ENCODE measurements at regions not wholly inside any gene's neighbourhood (a gene's known extent, or its start where the extent isn't known, plus 50 kb on each side); places are given as distances from the start of the nearest gene placed in this dataset.

DNA sequence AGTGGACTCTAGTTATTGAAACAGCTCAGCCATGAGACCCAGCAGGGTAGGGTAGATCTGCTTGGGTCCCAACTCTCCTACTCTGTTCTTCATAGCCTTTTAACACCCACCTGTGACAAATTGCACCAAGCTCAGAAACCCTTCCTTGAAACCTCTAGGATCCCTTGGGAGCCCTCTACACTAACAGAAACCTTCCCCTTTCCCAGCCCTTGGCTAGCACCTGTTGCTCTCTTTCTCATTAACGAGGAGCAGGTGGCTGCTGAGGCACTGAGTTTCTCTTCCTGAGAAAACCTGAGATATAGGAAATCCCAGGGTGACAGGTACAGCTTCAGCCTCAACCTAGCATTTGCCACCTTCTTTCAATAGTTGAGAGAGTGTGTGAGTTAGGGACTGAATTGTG is 88.3 kb upstream of the CLSTN2 start:
- no peak for TF ChIP-seq POLR2A (conservative IDR thresholded peaks at IDR 0.05)
- no peak for TF ChIP-seq SMC3 (conservative IDR thresholded peaks at IDR 0.05; ENCODE audit: insufficient read depth, low read depth, low read length)
- TF ChIP-seq ZNF431 (CRISPR knock-in tag; IDR thresholded peaks at IDR 0.05) = no peak
- no peak for TF ChIP-seq CTCF (IDR thresholded peaks at IDR 0.05 in 2 of 3, conservative IDR thresholded peaks at IDR 0.05 in 1 of 3; ENCODE audit: insufficient read depth in 2 of 3, low read depth in 1 of 3, low read length in 3 of 3)
